Spleen (tissue), 3 donors: ENCODE measurements at regions not wholly inside any gene's neighbourhood (a gene's known extent, or its start where the extent isn't known, plus 50 kb on each side); places are given as distances from the start of the nearest gene placed in this dataset.

Source experiments
- POLR2A ChIP-seq, 3 donors: fragments of 450-650 bp; IDR thresholded peaks; one replicate each; pipeline ENCODE4 v1.5.1; 2017; ENCODE audit warnings: antibody characterized with exemption in 3 of 3, mild to moderate bottlenecking in 1 of 3
- POLR2AphosphoS5 ChIP-seq, 3 donors: sonication (generic); formaldehyde crosslinking; IDR thresholded peaks; one replicate each; pipeline ENCODE4 v1.5.1; 2017; ENCODE audit warnings: antibody characterized with exemption in 3 of 3

DNA sequence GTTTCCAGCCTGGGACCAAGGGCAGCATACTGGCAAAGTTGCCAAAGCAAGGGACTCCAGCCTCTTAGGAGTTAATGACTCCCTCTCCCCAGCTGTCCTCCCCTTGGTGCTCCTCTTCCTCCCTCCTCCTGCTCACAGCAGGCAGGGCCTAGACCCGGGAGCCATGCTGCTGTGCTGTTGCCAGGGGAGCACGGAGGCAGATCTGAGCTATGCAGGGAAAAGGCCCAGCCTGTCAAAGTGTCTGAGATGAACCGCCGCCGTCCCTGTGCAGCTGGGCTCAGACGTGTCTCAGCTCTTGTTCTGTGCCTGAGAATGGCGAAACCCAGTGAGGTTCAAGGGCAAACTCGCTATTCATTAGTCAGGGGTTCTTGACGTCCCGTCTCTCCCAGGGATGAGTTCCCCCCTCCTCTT, 60.8 kb upstream of the POLG start:
- TF ChIP-seq POLR2A (IDR thresholded peaks at IDR 0.05), result no peak
- TF ChIP-seq POLR2AphosphoS5 (IDR thresholded peaks at IDR 0.05), result no peak
